ENCODE measurements at regions not wholly inside any gene's neighbourhood (a gene's known extent, or its start where the extent isn't known, plus 50 kb on each side); places are given as distances from the start of the nearest gene placed in this dataset.
"Not testable (repeated sequence)": the region's sequence is repeated elsewhere in the genome, so short reads cannot be mapped to it uniquely, and the experiment has no call there.

- no peak overlapping the region for H3K27ac Mint-ChIP-seq
- H3K27me3 Mint-ChIP-seq = peaks cover 2% of the 10 kb centered on the region
- intact Hi-C loops (cut with micrococcal nuclease) = no loop called here
- H3K9me3 Mint-ChIP-seq = peaks cover 7% of the 10 kb centered on the region
- peaks cover 17% of the 10 kb centered on the region for H3K4me1 Mint-ChIP-seq (ENCODE audit: low read depth)
- no peak overlapping the region for H3K4me3 Mint-ChIP-seq
- no peaks in the 10 kb centered on the region for H3K36me3 Mint-ChIP-seq (ENCODE audit: low read depth)
These were observed 180.4 kb downstream of the TMEM26 start for GRCh38 chr10:61272781-61273180.

GRCh38 chr10:61271127-61271780 is 181.9 kb downstream of the TMEM26 start:
- Mint-ChIP-seq H3K27ac (no peak overlapping the region), H3K4me3 (no peak overlapping the region), H3K36me3 (ENCODE audit: low read depth) (no peaks in the 10 kb centered on the region), H3K4me1 (ENCODE audit: low read depth) (peaks cover 12% of the 10 kb centered on the region), H3K27me3 (peaks cover 2% of the 10 kb centered on the region), H3K9me3 (no peaks in the 10 kb centered on the region)
- intact Hi-C loops (cut with micrococcal nuclease) = no loop called here

GRCh38 chr10:61263518-61263917 is 189.7 kb downstream of the TMEM26 start:
- intact Hi-C loops (cut with micrococcal nuclease) = no loop called here
- no peaks in the 10 kb centered on the region for H3K4me1 Mint-ChIP-seq (ENCODE audit: low read depth)
- H3K9me3 Mint-ChIP-seq = peaks cover 20% of the 10 kb centered on the region
- no peak overlapping the region for H3K4me3 Mint-ChIP-seq
- no peaks in the 10 kb centered on the region for H3K36me3 Mint-ChIP-seq (ENCODE audit: low read depth)
- no peak overlapping the region for H3K27ac Mint-ChIP-seq
- H3K27me3 Mint-ChIP-seq = no peaks in the 10 kb centered on the region

- Mint-ChIP-seq H3K36me3 (ENCODE audit: low read depth) (no peaks in the 10 kb centered on the region), H3K27ac (no peak overlapping the region), H3K4me3 (no peak overlapping the region), H3K9me3 (peaks cover 20% of the 10 kb centered on the region), H3K4me1 (ENCODE audit: low read depth) (no peaks in the 10 kb centered on the region), H3K27me3 (no peaks in the 10 kb centered on the region)
- intact Hi-C loops (cut with micrococcal nuclease) = no loop called here
These were observed 190.5 kb downstream of the TMEM26 start for GRCh38 chr10:61262486-61263261.

- intact Hi-C loops (cut with micrococcal nuclease) = no loop called here
- Mint-ChIP-seq H3K4me1 (ENCODE audit: low read depth) (no peaks in the 10 kb centered on the region), H3K36me3 (ENCODE audit: low read depth) (no peaks in the 10 kb centered on the region), H3K27me3 (no peaks in the 10 kb centered on the region), H3K27ac (no peak overlapping the region), H3K4me3 (no peak overlapping the region), H3K9me3 (peaks cover 51% of the 10 kb centered on the region)
These were observed 195.2 kb downstream of the TMEM26 start for GRCh38 chr10:61257956-61258496.

GRCh38 chr10:61257136-61257535 is 196.0 kb downstream of the TMEM26 start:
- peaks cover 45% of the 10 kb centered on the region for H3K9me3 Mint-ChIP-seq
- H3K4me3 Mint-ChIP-seq = no peak overlapping the region
- H3K36me3 Mint-ChIP-seq (ENCODE audit: low read depth) = no peaks in the 10 kb centered on the region
- no peaks in the 10 kb centered on the region for H3K27me3 Mint-ChIP-seq
- H3K4me1 Mint-ChIP-seq (ENCODE audit: low read depth) = no peaks in the 10 kb centered on the region
- intact Hi-C loops (cut with micrococcal nuclease) = no loop called here
- H3K27ac Mint-ChIP-seq = no peak overlapping the region

- intact Hi-C loops (cut with micrococcal nuclease); H3K27ac Mint-ChIP-seq; H3K4me3 Mint-ChIP-seq; H3K27me3 Mint-ChIP-seq; H3K36me3 Mint-ChIP-seq (ENCODE audit: low read depth); H3K4me1 Mint-ChIP-seq (ENCODE audit: low read depth): not testable (repeated sequence)
- peaks cover 41% of the 10 kb centered on the region for H3K9me3 Mint-ChIP-seq
These were observed 200.9 kb downstream of the TMEM26 start for GRCh38 chr10:61252326-61252725.

GRCh38 chr10:61251089-61251488 is 202.1 kb downstream of the TMEM26 start:
- Mint-ChIP-seq H3K27ac (no peak overlapping the region), H3K9me3 (peaks cover 32% of the 10 kb centered on the region), H3K27me3 (no peaks in the 10 kb centered on the region), H3K36me3 (ENCODE audit: low read depth) (no peaks in the 10 kb centered on the region), H3K4me1 (ENCODE audit: low read depth) (no peaks in the 10 kb centered on the region), H3K4me3 (no peak overlapping the region)
- intact Hi-C loops (cut with micrococcal nuclease) = no loop called here

GRCh38 chr10:61250131-61250530 is 203.1 kb downstream of the TMEM26 start:
- H3K27ac Mint-ChIP-seq = no peak overlapping the region
- no peaks in the 10 kb centered on the region for H3K27me3 Mint-ChIP-seq
- H3K36me3 Mint-ChIP-seq (ENCODE audit: low read depth) = no peaks in the 10 kb centered on the region
- H3K9me3 Mint-ChIP-seq = peaks cover 23% of the 10 kb centered on the region
- H3K4me1 Mint-ChIP-seq (ENCODE audit: low read depth) = no peaks in the 10 kb centered on the region
- intact Hi-C loops (cut with micrococcal nuclease) = no loop called here
- H3K4me3 Mint-ChIP-seq = no peak overlapping the region

GRCh38 chr10:61248013-61248412 is 205.2 kb downstream of the TMEM26 start:
- Mint-ChIP-seq H3K27me3 (no peaks in the 10 kb centered on the region), H3K4me1 (ENCODE audit: low read depth) (no peaks in the 10 kb centered on the region), H3K9me3 (peaks cover 2% of the 10 kb centered on the region), H3K36me3 (ENCODE audit: low read depth) (no peaks in the 10 kb centered on the region), H3K27ac (no peak overlapping the region), H3K4me3 (no peak overlapping the region)
- intact Hi-C loops (cut with micrococcal nuclease) = no loop called here

GRCh38 chr10:61244261-61244775 is 208.9 kb downstream of the TMEM26 start:
- H3K36me3 Mint-ChIP-seq (ENCODE audit: low read depth) = no peaks in the 10 kb centered on the region
- H3K4me1 Mint-ChIP-seq (ENCODE audit: low read depth) = no peaks in the 10 kb centered on the region
- no peak overlapping the region for H3K4me3 Mint-ChIP-seq
- H3K27me3 Mint-ChIP-seq = no peaks in the 10 kb centered on the region
- intact Hi-C loops (cut with micrococcal nuclease) = no loop called here
- H3K9me3 Mint-ChIP-seq = no peaks in the 10 kb centered on the region
- no peak overlapping the region for H3K27ac Mint-ChIP-seq

GRCh38 chr10:61232780-61233179 is 220.4 kb downstream of the TMEM26 start:
- no peak overlapping the region for H3K4me3 Mint-ChIP-seq
- no peak overlapping the region for H3K27ac Mint-ChIP-seq
- no peaks in the 10 kb centered on the region for H3K36me3 Mint-ChIP-seq (ENCODE audit: low read depth)
- no peaks in the 10 kb centered on the region for H3K4me1 Mint-ChIP-seq (ENCODE audit: low read depth)
- peaks cover 35% of the 10 kb centered on the region for H3K9me3 Mint-ChIP-seq
- intact Hi-C loops (cut with micrococcal nuclease) = no loop called here
- H3K27me3 Mint-ChIP-seq = no peaks in the 10 kb centered on the region

- no peaks in the 10 kb centered on the region for H3K27me3 Mint-ChIP-seq
- intact Hi-C loops (cut with micrococcal nuclease) = no loop called here
- no peak overlapping the region for H3K27ac Mint-ChIP-seq
- no peak overlapping the region for H3K4me3 Mint-ChIP-seq
- no peaks in the 10 kb centered on the region for H3K4me1 Mint-ChIP-seq (ENCODE audit: low read depth)
- H3K36me3 Mint-ChIP-seq (ENCODE audit: low read depth) = no peaks in the 10 kb centered on the region
- peaks cover 51% of the 10 kb centered on the region for H3K9me3 Mint-ChIP-seq
These were observed 227.2 kb downstream of the TMEM26 start for GRCh38 chr10:61225939-61226338.

- Mint-ChIP-seq H3K4me3 (no peak overlapping the region), H3K27me3 (no peaks in the 10 kb centered on the region), H3K27ac (no peak overlapping the region), H3K9me3 (peaks cover 44% of the 10 kb centered on the region), H3K4me1 (ENCODE audit: low read depth) (no peaks in the 10 kb centered on the region), H3K36me3 (ENCODE audit: low read depth) (no peaks in the 10 kb centered on the region)
- intact Hi-C loops (cut with micrococcal nuclease) = no loop called here
These were observed 229.6 kb downstream of the TMEM26 start for GRCh38 chr10:61223576-61223975.

Data from dendritic cell treated with granulocyte-macrophage colony-stimulating factor and Interleukin-4, amounts not matched to agents 40 ng/mL and 50 ng/mL, for 4 days (primary cell).